DND-41 (cell line): ENCODE measurements at regions not wholly inside any gene's neighbourhood (a gene's known extent, or its start where the extent isn't known, plus 50 kb on each side); places are given as distances from the start of the nearest gene placed in this dataset.

Experiments used
- EZH2 ChIP-seq: IDR thresholded peaks from 3 replicates; pipeline ENCODE4 v1.6.1; 2012; ENCODE audit warnings: borderline replicate concordance, low read depth, mild to moderate bottlenecking, moderate library complexity, low read length, inconsistent platforms; ENCODE audit not compliant: severe bottlenecking
- TF ChIP-seq, protein P1 (sequence below): IDR thresholded peaks from 2 replicates; pipeline ENCODE4 v1.5.1; 2012; ENCODE audit warnings: borderline replicate concordance, low read length, moderate library complexity, mild to moderate bottlenecking; ENCODE audit not compliant: poor library complexity, severe bottlenecking; ENCODE audit errors: extremely low read depth

DNA sequence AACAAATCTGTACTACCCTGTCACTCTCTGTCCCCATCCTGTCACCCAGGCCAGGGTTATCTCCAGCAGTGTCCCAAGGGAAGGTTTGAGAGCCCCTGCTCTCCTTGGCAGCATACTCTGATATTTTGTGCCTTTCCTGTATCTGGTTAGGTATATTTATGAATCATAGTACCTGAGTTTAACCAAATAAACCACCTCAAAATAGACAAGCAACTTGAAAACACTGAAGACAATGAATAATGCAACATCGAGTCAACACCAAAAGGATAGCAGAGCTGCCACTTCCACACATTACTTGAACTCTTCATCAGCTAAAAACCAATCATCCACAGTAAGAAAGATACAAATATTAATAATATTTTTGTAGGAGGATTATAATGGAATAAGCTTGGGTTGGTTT, 142.6 kb upstream of the TAB2 start:
- TF ChIP-seq, protein P1, sequence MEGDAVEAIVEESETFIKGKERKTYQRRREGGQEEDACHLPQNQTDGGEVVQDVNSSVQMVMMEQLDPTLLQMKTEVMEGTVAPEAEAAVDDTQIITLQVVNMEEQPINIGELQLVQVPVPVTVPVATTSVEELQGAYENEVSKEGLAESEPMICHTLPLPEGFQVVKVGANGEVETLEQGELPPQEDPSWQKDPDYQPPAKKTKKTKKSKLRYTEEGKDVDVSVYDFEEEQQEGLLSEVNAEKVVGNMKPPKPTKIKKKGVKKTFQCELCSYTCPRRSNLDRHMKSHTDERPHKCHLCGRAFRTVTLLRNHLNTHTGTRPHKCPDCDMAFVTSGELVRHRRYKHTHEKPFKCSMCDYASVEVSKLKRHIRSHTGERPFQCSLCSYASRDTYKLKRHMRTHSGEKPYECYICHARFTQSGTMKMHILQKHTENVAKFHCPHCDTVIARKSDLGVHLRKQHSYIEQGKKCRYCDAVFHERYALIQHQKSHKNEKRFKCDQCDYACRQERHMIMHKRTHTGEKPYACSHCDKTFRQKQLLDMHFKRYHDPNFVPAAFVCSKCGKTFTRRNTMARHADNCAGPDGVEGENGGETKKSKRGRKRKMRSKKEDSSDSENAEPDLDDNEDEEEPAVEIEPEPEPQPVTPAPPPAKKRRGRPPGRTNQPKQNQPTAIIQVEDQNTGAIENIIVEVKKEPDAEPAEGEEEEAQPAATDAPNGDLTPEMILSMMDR: no peak
- TF ChIP-seq EZH2: no peak
